ENCODE measurements at regions not wholly inside any gene's neighbourhood (a gene's known extent, or its start where the extent isn't known, plus 50 kb on each side); places are given as distances from the start of the nearest gene placed in this dataset.

DNA sequence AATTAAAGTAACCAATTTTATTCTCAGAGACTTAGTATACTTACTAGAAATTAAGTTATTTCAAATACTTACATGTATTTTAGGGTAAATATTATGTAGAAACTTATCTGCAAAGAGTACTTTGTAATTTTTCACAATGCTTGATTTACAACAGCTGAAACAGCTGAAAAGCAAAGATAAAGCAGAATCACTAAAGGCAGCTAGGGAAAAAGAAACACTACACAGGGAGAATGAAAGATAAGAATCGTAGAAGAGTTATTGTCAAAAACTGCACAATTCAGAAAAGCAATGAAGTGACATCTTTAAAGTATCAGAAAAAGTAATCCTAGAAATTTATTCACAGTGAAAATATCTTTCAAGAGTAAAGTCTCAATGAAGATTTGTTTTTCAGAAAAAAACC lies 69.7 kb upstream of the ZNF804B start:
- Histone ChIP-seq H3K27ac (ENCODE audit: low read length) (no peak overlapping the region), H3K27me3 (ENCODE audit: insufficient read depth, low read length, poor library complexity) (no peaks in the 10 kb centered on the region), H4K20me1 (ENCODE audit: insufficient read depth, low read length) (no peaks in the 10 kb centered on the region), H3K9ac (ENCODE audit: low read depth, low read length) (no peak overlapping the region), H3K79me2 (ENCODE audit: insufficient read depth, low read length) (no peaks in the 10 kb centered on the region), H3K4me3 (ENCODE audit: low read depth in 1 of 2, low read length in 2 of 2) (no peak overlapping the region), H3K4me1 (ENCODE audit: insufficient read depth, low read length) (no peaks in the 10 kb centered on the region), H2AFZ (ENCODE audit: low read depth, low read length) (no peak overlapping the region), H3K36me3 (ENCODE audit: insufficient read depth, low read length) (no peaks in the 10 kb centered on the region), H3K9me3 (ENCODE audit: insufficient read depth, low read length, severe bottlenecking) (no peaks in the 10 kb centered on the region), H3K4me2 (ENCODE audit: insufficient read depth, low read length) (no peak overlapping the region)
- DNase-seq: no peak
- ATAC-seq (ENCODE audit: insufficient read depth, low read depth): no peak
- TF ChIP-seq, protein P1, sequence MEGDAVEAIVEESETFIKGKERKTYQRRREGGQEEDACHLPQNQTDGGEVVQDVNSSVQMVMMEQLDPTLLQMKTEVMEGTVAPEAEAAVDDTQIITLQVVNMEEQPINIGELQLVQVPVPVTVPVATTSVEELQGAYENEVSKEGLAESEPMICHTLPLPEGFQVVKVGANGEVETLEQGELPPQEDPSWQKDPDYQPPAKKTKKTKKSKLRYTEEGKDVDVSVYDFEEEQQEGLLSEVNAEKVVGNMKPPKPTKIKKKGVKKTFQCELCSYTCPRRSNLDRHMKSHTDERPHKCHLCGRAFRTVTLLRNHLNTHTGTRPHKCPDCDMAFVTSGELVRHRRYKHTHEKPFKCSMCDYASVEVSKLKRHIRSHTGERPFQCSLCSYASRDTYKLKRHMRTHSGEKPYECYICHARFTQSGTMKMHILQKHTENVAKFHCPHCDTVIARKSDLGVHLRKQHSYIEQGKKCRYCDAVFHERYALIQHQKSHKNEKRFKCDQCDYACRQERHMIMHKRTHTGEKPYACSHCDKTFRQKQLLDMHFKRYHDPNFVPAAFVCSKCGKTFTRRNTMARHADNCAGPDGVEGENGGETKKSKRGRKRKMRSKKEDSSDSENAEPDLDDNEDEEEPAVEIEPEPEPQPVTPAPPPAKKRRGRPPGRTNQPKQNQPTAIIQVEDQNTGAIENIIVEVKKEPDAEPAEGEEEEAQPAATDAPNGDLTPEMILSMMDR (IDR thresholded peaks at IDR 0.05; ENCODE audit: borderline replicate concordance, extremely low read depth, low read length, poor library complexity, severe bottlenecking): no peak
- no peak for TF ChIP-seq EZH2 (IDR thresholded peaks at IDR 0.05; ENCODE audit: borderline replicate concordance, low read depth, low read length, severe bottlenecking)

DNA sequence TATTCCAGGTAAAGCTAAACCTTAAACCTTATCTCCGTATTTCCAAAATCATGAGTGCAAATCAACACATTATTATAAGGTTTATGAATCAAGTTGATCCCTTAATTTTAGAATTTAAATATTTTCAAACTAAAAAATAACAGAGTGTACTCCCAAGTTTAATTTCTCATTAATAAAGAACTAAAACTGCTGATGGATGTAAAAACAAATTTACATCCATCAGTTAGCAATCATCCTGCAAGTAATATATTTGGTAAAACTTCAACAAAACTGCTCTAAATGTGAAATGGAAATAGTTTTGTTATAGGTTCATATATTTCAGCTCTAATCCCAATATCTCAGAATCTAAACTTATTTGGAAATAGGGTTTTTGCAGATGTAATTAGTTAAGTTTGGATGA lies 71.3 kb upstream of the ZNF804B start:
- Histone ChIP-seq H3K4me3 (ENCODE audit: low read depth in 1 of 2, low read length in 2 of 2) (no peak overlapping the region), H3K9me3 (ENCODE audit: insufficient read depth, low read length, severe bottlenecking) (no peaks in the 10 kb centered on the region), H2AFZ (ENCODE audit: low read depth, low read length) (no peak overlapping the region), H3K4me1 (ENCODE audit: insufficient read depth, low read length) (no peaks in the 10 kb centered on the region), H3K27me3 (ENCODE audit: insufficient read depth, low read length, poor library complexity) (no peaks in the 10 kb centered on the region), H3K79me2 (ENCODE audit: insufficient read depth, low read length) (no peaks in the 10 kb centered on the region), H3K36me3 (ENCODE audit: insufficient read depth, low read length) (no peaks in the 10 kb centered on the region), H4K20me1 (ENCODE audit: insufficient read depth, low read length) (no peaks in the 10 kb centered on the region), H3K27ac (ENCODE audit: low read length) (no peak overlapping the region), H3K9ac (ENCODE audit: low read depth, low read length) (no peak overlapping the region), H3K4me2 (ENCODE audit: insufficient read depth, low read length) (no peak overlapping the region)
- ATAC-seq (ENCODE audit: insufficient read depth, low read depth) (no peak), DNase-seq (no peak)
- TF ChIP-seq, protein P1 (IDR thresholded peaks at IDR 0.05; ENCODE audit: borderline replicate concordance, extremely low read depth, low read length, poor library complexity, severe bottlenecking): no peak
- no peak for TF ChIP-seq EZH2 (IDR thresholded peaks at IDR 0.05; ENCODE audit: borderline replicate concordance, low read depth, low read length, severe bottlenecking)

DNA sequence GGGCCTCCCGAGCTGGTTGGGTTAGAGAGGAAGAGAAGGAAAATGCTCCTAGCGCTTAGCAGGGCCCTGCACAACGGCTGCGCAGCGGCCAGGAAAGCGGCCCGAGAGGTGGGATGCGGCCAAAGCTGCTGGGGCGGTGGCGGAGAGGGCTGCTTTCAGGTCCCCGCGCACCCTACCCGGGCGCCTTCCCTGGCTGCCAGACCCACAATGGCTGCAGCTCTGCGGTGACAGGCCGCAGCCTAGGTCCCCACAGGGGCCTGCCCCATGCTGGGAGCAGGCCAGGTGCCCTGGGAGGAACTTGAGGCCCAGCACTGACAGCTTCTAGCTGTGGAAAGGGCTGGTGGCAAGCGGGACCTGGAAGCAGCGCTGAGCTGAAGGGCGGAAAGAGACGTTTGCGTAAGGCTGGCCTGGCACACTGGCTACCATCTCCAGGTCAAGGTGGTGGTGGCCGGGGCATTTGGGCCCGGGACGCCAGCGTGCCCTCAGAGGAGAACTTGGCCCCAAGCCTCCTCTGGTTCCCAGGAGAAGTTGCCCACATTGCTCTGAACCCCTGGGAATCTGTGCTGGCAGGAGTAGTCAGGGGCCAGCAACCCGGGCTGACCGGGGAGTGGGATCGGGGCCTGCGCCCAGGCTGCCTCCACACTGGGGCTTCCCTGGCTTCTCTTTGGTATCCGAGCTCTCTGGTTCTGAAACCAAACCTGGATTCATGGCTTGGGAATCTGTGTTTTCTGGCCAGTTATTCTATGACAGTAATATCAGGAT lies 72.9 kb upstream of the ZNF804B start:
- Histone ChIP-seq H3K9ac (ENCODE audit: low read depth, low read length) (no peak overlapping the region), H3K79me2 (ENCODE audit: insufficient read depth, low read length) (no peaks in the 10 kb centered on the region), H3K4me3 (ENCODE audit: low read depth in 1 of 2, low read length in 2 of 2) (no peak overlapping the region), H2AFZ (ENCODE audit: low read depth, low read length) (no peak overlapping the region), H3K9me3 (ENCODE audit: insufficient read depth, low read length, severe bottlenecking) (no peaks in the 10 kb centered on the region), H4K20me1 (ENCODE audit: insufficient read depth, low read length) (no peaks in the 10 kb centered on the region), H3K27me3 (ENCODE audit: insufficient read depth, low read length, poor library complexity) (no peaks in the 10 kb centered on the region), H3K27ac (ENCODE audit: low read length) (no peak overlapping the region), H3K4me1 (ENCODE audit: insufficient read depth, low read length) (no peaks in the 10 kb centered on the region), H3K4me2 (ENCODE audit: insufficient read depth, low read length) (no peak overlapping the region), H3K36me3 (ENCODE audit: insufficient read depth, low read length) (no peaks in the 10 kb centered on the region)
- ATAC-seq (ENCODE audit: insufficient read depth, low read depth): no peak
- TF ChIP-seq, protein P1 (IDR thresholded peaks at IDR 0.05; ENCODE audit: borderline replicate concordance, extremely low read depth, low read length, poor library complexity, severe bottlenecking): no peak
- no peak for TF ChIP-seq EZH2 (IDR thresholded peaks at IDR 0.05; ENCODE audit: borderline replicate concordance, low read depth, low read length, severe bottlenecking)
- DNase-seq: no peak

All from DND-41 (cell line).